ENCODE measurements at regions not wholly inside any gene's neighbourhood (a gene's known extent, or its start where the extent isn't known, plus 50 kb on each side); places are given as distances from the start of the nearest gene placed in this dataset.

DNA sequence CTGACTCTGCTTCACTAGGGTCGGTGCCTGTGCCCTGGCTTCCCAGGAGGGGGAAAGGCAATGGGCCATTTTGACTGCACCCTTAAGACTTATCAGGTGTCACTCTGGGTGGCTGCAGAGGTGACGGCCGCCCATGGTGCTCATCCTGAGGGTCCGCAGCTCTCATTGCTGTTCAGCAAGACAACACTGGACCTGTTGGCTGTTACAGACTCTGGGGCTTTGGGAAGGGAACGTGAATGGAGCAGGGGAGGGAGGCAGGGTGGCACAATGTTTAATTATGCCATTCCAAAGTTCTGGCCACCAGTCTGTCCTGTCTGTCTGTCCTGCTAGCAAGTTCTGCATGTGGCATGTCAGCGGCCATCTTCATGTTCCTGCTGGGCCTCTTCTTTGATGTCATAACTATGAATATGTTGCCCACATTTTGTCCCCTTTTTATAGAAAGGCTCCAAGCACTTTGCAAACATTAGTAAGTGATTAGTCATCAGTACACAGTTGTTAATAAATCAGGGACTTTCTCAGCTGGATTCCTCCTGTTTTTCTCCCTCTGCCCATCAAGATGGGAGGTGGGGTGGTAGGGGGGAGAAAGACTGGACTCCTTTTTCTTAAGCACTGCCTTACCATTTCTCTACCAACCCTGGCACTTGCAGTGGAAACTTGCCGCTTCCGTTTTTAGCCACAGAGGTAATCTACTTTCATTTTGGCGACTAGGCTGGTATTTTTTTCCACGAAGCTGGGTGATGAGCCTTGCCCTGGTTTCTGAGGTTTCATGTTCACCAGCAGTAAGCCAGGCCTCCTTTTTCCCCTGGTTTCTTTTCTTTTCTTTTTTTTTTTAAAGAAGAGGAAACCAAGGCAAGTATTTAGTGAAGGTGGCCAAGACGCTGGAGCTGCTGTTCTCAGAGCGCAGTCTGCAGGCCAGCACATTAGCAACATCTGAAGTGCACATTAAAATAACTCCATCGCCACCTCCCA is 88.6 kb upstream of the TRIM2 start:
- Histone ChIP-seq H3K9me3 (no peaks in the 10 kb centered on the region), H3K27ac (peak overlapping the region; percentile 60 to 75), H3K4me3 (peak overlapping the region in 1 of 2 donors; percentile 5), H3K27me3 (replicated peaks; ENCODE audit: insufficient read depth) (no peaks in the 10 kb centered on the region), H3K36me3 (no peaks in the 10 kb centered on the region), H3K4me1 (replicated peaks) (peaks cover 5% of the 10 kb centered on the region)
- 42% methylated on average over 13 of the region's 13 CpGs for WGBS
- intact Hi-C loops (cut with DNase I), result no loop called here
- peak; percentile 43 for DNase-seq (ENCODE audit: low spot score)
- TF ChIP-seq, protein P1, sequence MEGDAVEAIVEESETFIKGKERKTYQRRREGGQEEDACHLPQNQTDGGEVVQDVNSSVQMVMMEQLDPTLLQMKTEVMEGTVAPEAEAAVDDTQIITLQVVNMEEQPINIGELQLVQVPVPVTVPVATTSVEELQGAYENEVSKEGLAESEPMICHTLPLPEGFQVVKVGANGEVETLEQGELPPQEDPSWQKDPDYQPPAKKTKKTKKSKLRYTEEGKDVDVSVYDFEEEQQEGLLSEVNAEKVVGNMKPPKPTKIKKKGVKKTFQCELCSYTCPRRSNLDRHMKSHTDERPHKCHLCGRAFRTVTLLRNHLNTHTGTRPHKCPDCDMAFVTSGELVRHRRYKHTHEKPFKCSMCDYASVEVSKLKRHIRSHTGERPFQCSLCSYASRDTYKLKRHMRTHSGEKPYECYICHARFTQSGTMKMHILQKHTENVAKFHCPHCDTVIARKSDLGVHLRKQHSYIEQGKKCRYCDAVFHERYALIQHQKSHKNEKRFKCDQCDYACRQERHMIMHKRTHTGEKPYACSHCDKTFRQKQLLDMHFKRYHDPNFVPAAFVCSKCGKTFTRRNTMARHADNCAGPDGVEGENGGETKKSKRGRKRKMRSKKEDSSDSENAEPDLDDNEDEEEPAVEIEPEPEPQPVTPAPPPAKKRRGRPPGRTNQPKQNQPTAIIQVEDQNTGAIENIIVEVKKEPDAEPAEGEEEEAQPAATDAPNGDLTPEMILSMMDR (IDR thresholded peaks at IDR 0.05), result no peak
- peak; percentile 83 for TF ChIP-seq POLR2AphosphoS5 (IDR thresholded peaks at IDR 0.05)
- no peak for TF ChIP-seq POLR2A (IDR thresholded peaks at IDR 0.05)

DNA sequence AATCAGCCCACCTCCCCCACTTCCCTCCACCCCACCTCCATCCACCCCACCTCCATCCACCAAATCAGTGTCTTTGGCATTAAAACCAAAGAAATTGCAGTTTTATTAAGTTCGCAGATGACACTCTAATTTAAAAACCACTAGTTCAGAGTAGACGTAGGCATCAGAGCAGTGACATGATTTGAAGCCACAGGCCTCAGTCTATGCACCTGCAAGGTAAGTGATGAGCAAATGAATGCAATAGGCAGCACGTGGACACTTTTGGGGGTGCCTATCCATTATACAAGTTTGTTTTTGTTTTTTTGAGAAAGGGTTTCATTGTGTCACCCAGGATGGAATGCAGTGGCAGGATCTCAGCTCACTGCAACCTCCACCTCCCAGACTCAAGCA is 88.0 kb upstream of the TRIM2 start:
- no peak overlapping the region for H3K4me3 ChIP-seq
- peak overlapping the region; percentile 60 to 75 for H3K27ac ChIP-seq
- TF ChIP-seq POLR2AphosphoS5 (IDR thresholded peaks at IDR 0.05), result no peak
- no peak for TF ChIP-seq POLR2A (IDR thresholded peaks at IDR 0.05)
- TF ChIP-seq, protein P1 (IDR thresholded peaks at IDR 0.05), result no peak
- peaks cover 5% of the 10 kb centered on the region for H3K4me1 ChIP-seq (replicated peaks)
- no peaks in the 10 kb centered on the region for H3K36me3 ChIP-seq
- DNase-seq (ENCODE audit: low spot score), result no peak
- intact Hi-C loops (cut with DNase I), result no loop called here
- 81% methylated on average over 3 of the region's 3 CpGs for WGBS
- no peaks in the 10 kb centered on the region for H3K27me3 ChIP-seq (replicated peaks; ENCODE audit: insufficient read depth)
- H3K9me3 ChIP-seq, result no peaks in the 10 kb centered on the region

DNA sequence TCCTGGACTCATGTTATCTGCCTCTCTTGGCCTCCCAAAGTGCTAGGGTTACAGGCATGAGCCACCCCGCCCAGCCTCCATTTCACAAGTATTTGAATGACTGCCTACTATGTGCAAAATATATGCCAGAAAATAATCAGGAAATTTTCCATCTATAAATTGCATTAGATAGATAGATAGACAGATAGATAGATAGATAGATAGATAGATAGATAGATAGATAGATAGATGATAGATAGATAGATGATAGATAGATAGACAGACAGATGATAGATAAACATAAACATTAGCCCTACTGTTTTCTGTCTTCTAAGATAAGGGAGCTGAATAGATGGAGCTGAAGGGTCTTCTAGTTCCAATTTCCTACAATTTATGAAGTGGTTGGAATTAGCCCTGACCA is 87.4 kb upstream of the TRIM2 start:
- no peaks in the 10 kb centered on the region for H3K36me3 ChIP-seq
- no peaks in the 10 kb centered on the region for H3K9me3 ChIP-seq
- WGBS, result 96% methylated on average over 1 of the region's 1 CpG
- TF ChIP-seq, protein P1 (IDR thresholded peaks at IDR 0.05), result no peak
- TF ChIP-seq POLR2AphosphoS5 (IDR thresholded peaks at IDR 0.05) (no peak), POLR2A (IDR thresholded peaks at IDR 0.05) (no peak)
- intact Hi-C loops (cut with DNase I), result no loop called here
- no peak for DNase-seq (ENCODE audit: low spot score)
- peaks cover 5% of the 10 kb centered on the region for H3K4me1 ChIP-seq (replicated peaks)
- no peaks in the 10 kb centered on the region for H3K27me3 ChIP-seq (replicated peaks; ENCODE audit: insufficient read depth)
- no peak overlapping the region for H3K27ac ChIP-seq
- H3K4me3 ChIP-seq, result no peak overlapping the region

DNA sequence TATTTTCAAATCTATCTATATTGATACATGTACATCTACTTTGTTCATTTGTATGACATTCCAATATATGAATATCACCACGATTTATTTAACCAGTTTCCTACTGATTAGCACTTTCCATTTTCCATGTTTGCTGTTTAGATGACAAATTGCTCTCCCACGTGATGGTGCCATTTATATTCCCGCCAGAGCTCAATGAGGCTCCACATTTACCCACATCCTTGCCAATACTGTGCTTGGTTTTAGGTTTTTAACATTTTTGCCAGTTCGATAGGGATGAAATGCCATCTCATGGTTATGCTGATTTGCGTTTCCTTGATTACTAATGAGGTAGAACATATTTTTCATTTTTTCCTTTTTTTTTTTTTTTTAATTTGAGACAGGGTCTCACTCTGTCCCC is 86.7 kb upstream of the TRIM2 start:
- Histone ChIP-seq H3K27ac (no peak overlapping the region), H3K9me3 (no peaks in the 10 kb centered on the region), H3K36me3 (no peaks in the 10 kb centered on the region), H3K27me3 (replicated peaks; ENCODE audit: insufficient read depth) (no peaks in the 10 kb centered on the region), H3K4me3 (no peak overlapping the region), H3K4me1 (replicated peaks) (peaks cover 5% of the 10 kb centered on the region)
- intact Hi-C loops (cut with DNase I), result no loop called here
- TF ChIP-seq, protein P1 (IDR thresholded peaks at IDR 0.05), result no peak
- TF ChIP-seq POLR2AphosphoS5 (IDR thresholded peaks at IDR 0.05) (no peak), POLR2A (IDR thresholded peaks at IDR 0.05) (no peak)
- DNase-seq (ENCODE audit: low spot score), result no peak
- 91% methylated on average over 5 of the region's 5 CpGs for WGBS

DNA sequence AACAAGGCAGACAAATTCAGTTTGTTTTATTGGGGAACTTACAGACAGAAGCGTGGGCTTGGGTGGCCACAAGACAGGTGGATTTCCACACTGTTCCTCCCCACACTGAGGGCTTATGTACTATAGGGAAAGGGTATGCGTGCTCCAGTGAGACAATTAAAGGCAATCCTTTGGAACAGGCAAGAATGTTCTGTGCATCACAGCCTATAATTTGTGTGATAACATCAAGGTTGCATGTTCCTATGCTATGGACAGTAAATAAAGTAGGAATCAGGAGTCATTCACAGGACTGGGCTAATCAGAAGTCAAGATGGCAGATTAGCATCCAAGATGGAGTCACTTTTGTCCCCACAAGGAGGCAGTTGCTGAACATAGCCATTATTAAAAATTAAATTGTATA is 84.6 kb upstream of the TRIM2 start:
- TF ChIP-seq POLR2AphosphoS5 (IDR thresholded peaks at IDR 0.05) (no peak), POLR2A (IDR thresholded peaks at IDR 0.05) (no peak)
- TF ChIP-seq, protein P1 (IDR thresholded peaks at IDR 0.05), result no peak
- WGBS, result 80% methylated on average over 2 of the region's 2 CpGs
- DNase-seq (ENCODE audit: low spot score), result no peak
- intact Hi-C loops (cut with DNase I), result loop anchor here (10.0 kb wide), 1 partner anchor 275 kb away; no protein-coding TSS in a partner anchor
- H3K36me3 ChIP-seq, result no peaks in the 10 kb centered on the region
- H3K4me1 ChIP-seq (replicated peaks), result peaks cover 5% of the 10 kb centered on the region
- H3K27me3 ChIP-seq (replicated peaks; ENCODE audit: insufficient read depth), result no peaks in the 10 kb centered on the region
- H3K4me3 ChIP-seq, result no peak overlapping the region
- no peak overlapping the region for H3K27ac ChIP-seq
- no peaks in the 10 kb centered on the region for H3K9me3 ChIP-seq
